Neural cell (in vitro differentiated cells): ENCODE measurements at regions not wholly inside any gene's neighbourhood (a gene's known extent, or its start where the extent isn't known, plus 50 kb on each side); places are given as distances from the start of the nearest gene placed in this dataset.

Source experiments
- H2AFZ ChIP-seq: fragments of 200-600, 300-800 bp; sonication (generic), shearing (Covaris generic); 2 replicates; pipeline ENCODE4 v1.6.0; 2014; ENCODE audit warnings: low read depth, mild to moderate bottlenecking, antibody characterized with exemption, low read length, moderate library complexity
- H3F3A ChIP-seq: fragments of 200-600 bp; shearing (Covaris generic); 2 replicates; pipeline ENCODE4 v1.6.1; 2016; ENCODE audit warnings: mild to moderate bottlenecking, moderate library complexity, mixed read lengths, antibody characterized with exemption, low read length; ENCODE audit not compliant: insufficient read depth, poor library complexity, severe bottlenecking
- H3K27ac ChIP-seq: fragments of 200-600, 300-800 bp; sonication (generic), shearing (Covaris generic); 2 replicates; pipeline ENCODE4 v1.5.1; 2014; ENCODE audit warnings: mild to moderate bottlenecking, low read length, moderate library complexity
- H3K27me3 ChIP-seq: fragments of 300-800, 200-600 bp; sonication (generic), shearing (Covaris generic); 2 replicates; pipeline ENCODE4 v1.6.0; 2014; ENCODE audit warnings: mild to moderate bottlenecking, low read depth, low read length, moderate library complexity; ENCODE audit not compliant: insufficient read depth
- H3K36me3 ChIP-seq: fragments of 300-800, 200-600 bp; sonication (generic), shearing (Covaris generic); 2 replicates; pipeline ENCODE4 v1.5.1; 2014; ENCODE audit warnings: mild to moderate bottlenecking, antibody characterized with exemption, low read length, moderate library complexity; ENCODE audit not compliant: insufficient read depth
- H3K4me2 ChIP-seq: fragments of 300-800, 200-600 bp; sonication (generic), shearing (Covaris generic); 2 replicates; pipeline ENCODE4 v1.6.0; 2014; ENCODE audit warnings: mild to moderate bottlenecking, low read length
- H3K4me3 ChIP-seq: fragments of 300-800, 200-600 bp; sonication (generic), shearing (Covaris generic); 2 replicates; pipeline ENCODE4 v1.5.1; 2014; ENCODE audit warnings: mild to moderate bottlenecking, low read length, moderate library complexity
- H3K79me2 ChIP-seq: fragments of 200-600 bp; shearing (Covaris generic); replicated peaks from 2 replicates; pipeline ENCODE4 v1.6.0; 2014; ENCODE audit warnings: mild to moderate bottlenecking, low read length, moderate library complexity; ENCODE audit not compliant: insufficient read depth
- H3K9ac ChIP-seq: fragments of 300-800, 200-600 bp; sonication (generic), shearing (Covaris generic); 2 replicates; pipeline ENCODE4 v1.6.1; 2016; ENCODE audit warnings: mild to moderate bottlenecking, low read length, mixed read lengths
- H3K9me2 ChIP-seq: fragments of 200-600 bp; shearing (Covaris generic); 2 replicates; pipeline ENCODE4 v1.6.1; 2016; ENCODE audit warnings: mild to moderate bottlenecking, low read length, mixed read lengths; ENCODE audit not compliant: insufficient read depth
- H3K9me3 ChIP-seq: fragments of 200-600, 300-800 bp; sonication (generic), shearing (Covaris generic); 2 replicates; pipeline ENCODE4 v1.6.1; 2016; ENCODE audit warnings: mild to moderate bottlenecking, mixed run types, low read length, moderate library complexity, mixed read lengths
- H4K20me1 ChIP-seq: fragments of 200-600 bp; shearing (Covaris generic); 2 replicates; pipeline ENCODE4 v1.6.1; 2016; ENCODE audit warnings: mild to moderate bottlenecking, mixed run types; ENCODE audit not compliant: insufficient read depth
- EP300 ChIP-seq: fragments of 450-650 bp; conservative IDR thresholded peaks from 2 replicates; pipeline ENCODE4 v1.6.1; 2014; ENCODE audit warnings: antibody characterized with exemption, mild to moderate bottlenecking, moderate library complexity; ENCODE audit not compliant: poor library complexity, severe bottlenecking
- EZH2 ChIP-seq: fragments of 200-600, 300-800 bp; shearing (Covaris generic), sonication (generic); IDR thresholded peaks from 2 replicates; pipeline ENCODE4 v1.6.1; 2014; ENCODE audit warnings: antibody characterized with exemption, low read length, borderline replicate concordance, mild to moderate bottlenecking; ENCODE audit not compliant: insufficient read depth, poor library complexity, severe bottlenecking
- MXI1 ChIP-seq: fragments of 450-650 bp; conservative IDR thresholded peaks from 2 replicates; pipeline ENCODE4 v1.6.1; 2014; ENCODE audit warnings: antibody characterized with exemption, mild to moderate bottlenecking; ENCODE audit not compliant: poor library complexity, severe bottlenecking
- POLR2AphosphoS5 ChIP-seq: IDR thresholded peaks from 2 replicates; pipeline ENCODE4 v1.6.1; 2012
- RAD21 ChIP-seq: fragments of 450-650 bp; conservative IDR thresholded peaks from 2 replicates; pipeline ENCODE4 v1.6.1; 2014; ENCODE audit warnings: antibody characterized with exemption, mild to moderate bottlenecking, moderate library complexity
- REST ChIP-seq: IDR thresholded peaks from 2 replicates; pipeline ENCODE4 v1.6.1; 2012; ENCODE audit warnings: borderline replicate concordance
- SMC3 ChIP-seq: fragments of 450-650 bp; conservative IDR thresholded peaks from 2 replicates; pipeline ENCODE4 v1.6.1; 2014; ENCODE audit warnings: antibody characterized with exemption, mild to moderate bottlenecking, moderate library complexity; ENCODE audit not compliant: poor library complexity
- TAF1 ChIP-seq: IDR thresholded peaks from 2 replicates; pipeline ENCODE4 v1.6.1; 2012; ENCODE audit warnings: low read depth
- TF ChIP-seq, protein P1 (sequence below): fragments of 450-650 bp; IDR thresholded peaks from 2 replicates; pipeline ENCODE4 v1.5.1; 2014; ENCODE audit warnings: antibody characterized with exemption, mild to moderate bottlenecking, moderate library complexity; ENCODE audit not compliant: poor library complexity, severe bottlenecking

DNA sequence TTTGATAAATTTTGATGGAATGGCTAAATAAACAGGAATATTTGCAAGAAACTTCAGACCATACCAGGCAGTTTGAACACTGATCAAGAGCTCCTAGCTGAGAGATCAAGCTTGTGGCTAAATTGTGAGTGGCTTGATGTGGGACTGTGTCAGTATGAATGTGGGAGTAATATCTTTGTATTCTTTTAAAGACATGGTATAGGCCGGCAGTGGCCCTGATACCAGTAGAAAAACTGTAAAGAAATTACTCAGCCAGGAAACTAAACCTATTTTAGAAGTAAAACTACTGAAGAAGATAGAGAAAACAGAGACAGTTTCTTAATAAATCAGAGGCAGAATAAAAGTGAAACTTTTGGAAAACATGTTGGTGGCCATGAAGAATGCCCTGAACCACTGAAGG, 608.4 kb upstream of the SYNCRIP start:
- no peak overlapping the region for H3K27ac ChIP-seq
- H3K9ac ChIP-seq = no peak overlapping the region
- H2AFZ ChIP-seq = no peak overlapping the region
- no peak overlapping the region for H3K4me2 ChIP-seq
- no peaks in the 10 kb centered on the region for H3K79me2 ChIP-seq
- TF ChIP-seq TAF1 = no peak
- no peak for TF ChIP-seq REST
- TF ChIP-seq EZH2 = no peak
- TF ChIP-seq EP300 = no peak
- TF ChIP-seq POLR2AphosphoS5 = no peak
- no peak for TF ChIP-seq SMC3
- TF ChIP-seq, protein P1, sequence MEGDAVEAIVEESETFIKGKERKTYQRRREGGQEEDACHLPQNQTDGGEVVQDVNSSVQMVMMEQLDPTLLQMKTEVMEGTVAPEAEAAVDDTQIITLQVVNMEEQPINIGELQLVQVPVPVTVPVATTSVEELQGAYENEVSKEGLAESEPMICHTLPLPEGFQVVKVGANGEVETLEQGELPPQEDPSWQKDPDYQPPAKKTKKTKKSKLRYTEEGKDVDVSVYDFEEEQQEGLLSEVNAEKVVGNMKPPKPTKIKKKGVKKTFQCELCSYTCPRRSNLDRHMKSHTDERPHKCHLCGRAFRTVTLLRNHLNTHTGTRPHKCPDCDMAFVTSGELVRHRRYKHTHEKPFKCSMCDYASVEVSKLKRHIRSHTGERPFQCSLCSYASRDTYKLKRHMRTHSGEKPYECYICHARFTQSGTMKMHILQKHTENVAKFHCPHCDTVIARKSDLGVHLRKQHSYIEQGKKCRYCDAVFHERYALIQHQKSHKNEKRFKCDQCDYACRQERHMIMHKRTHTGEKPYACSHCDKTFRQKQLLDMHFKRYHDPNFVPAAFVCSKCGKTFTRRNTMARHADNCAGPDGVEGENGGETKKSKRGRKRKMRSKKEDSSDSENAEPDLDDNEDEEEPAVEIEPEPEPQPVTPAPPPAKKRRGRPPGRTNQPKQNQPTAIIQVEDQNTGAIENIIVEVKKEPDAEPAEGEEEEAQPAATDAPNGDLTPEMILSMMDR = no peak
- no peak for TF ChIP-seq RAD21
- TF ChIP-seq MXI1 = no peak
- H3F3A ChIP-seq = no peaks in the 10 kb centered on the region
- H3K4me3 ChIP-seq = no peak overlapping the region
- no peaks in the 10 kb centered on the region for H3K36me3 ChIP-seq
- H4K20me1 ChIP-seq = no peaks in the 10 kb centered on the region
- H3K27me3 ChIP-seq = no peaks in the 10 kb centered on the region
- no peaks in the 10 kb centered on the region for H3K9me3 ChIP-seq
- no peaks in the 10 kb centered on the region for H3K9me2 ChIP-seq

DNA sequence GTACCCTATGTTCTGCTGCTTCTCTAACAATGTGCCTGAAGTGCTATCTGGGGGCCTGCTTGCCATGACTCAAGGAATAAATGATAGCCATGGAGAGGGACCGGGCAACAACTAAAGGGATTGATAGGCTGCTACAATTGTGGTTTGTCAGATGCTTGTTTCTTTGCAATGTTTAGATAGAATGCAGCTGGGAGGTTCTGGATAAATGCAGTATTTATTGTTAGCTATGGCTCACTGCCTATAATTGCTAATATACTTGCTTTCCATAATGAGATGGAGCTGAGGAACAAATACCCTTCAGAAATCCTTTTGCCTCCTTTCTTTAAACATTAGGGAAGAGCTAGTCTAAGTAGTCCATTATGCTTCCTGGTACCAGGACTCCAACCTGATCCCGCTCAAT, 575.2 kb upstream of the SYNCRIP start:
- H4K20me1 ChIP-seq = no peaks in the 10 kb centered on the region
- H3K27ac ChIP-seq = no peak overlapping the region
- no peak overlapping the region for H2AFZ ChIP-seq
- no peak overlapping the region for H3K9ac ChIP-seq
- no peaks in the 10 kb centered on the region for H3F3A ChIP-seq
- H3K27me3 ChIP-seq = no peaks in the 10 kb centered on the region
- no peak overlapping the region for H3K4me2 ChIP-seq
- no peaks in the 10 kb centered on the region for H3K9me2 ChIP-seq
- no peaks in the 10 kb centered on the region for H3K79me2 ChIP-seq
- H3K4me3 ChIP-seq = no peak overlapping the region
- TF ChIP-seq EP300 (no peak), REST (no peak), SMC3 (no peak), TAF1 (no peak), POLR2AphosphoS5 (no peak), MXI1 (no peak), EZH2 (no peak), RAD21 (no peak)
- TF ChIP-seq, protein P1 = no peak
- H3K9me3 ChIP-seq = no peaks in the 10 kb centered on the region
- no peaks in the 10 kb centered on the region for H3K36me3 ChIP-seq
